Mesenchymal stem cell (in vitro differentiated cells and primary cell): ENCODE measurements at regions not wholly inside any gene's neighbourhood (a gene's known extent, or its start where the extent isn't known, plus 50 kb on each side); places are given as distances from the start of the nearest gene placed in this dataset.

Source experiments
- DNase-seq: peaks from one replicate; pipeline ENCODE4 v3.0.0-alpha.2; 2013
- H2AFZ ChIP-seq: one replicate; pipeline ENCODE4 v1.6.1; 2013; ENCODE audit warnings: low read depth, mild to moderate bottlenecking, control low read depth, inconsistent platforms, low read length, moderate library complexity
- H2AK5ac ChIP-seq: 2 replicates; pipeline ENCODE4 v1.6.1; 2013; ENCODE audit warnings: low read length, moderate library complexity, mild to moderate bottlenecking, inconsistent platforms; ENCODE audit not compliant: severe bottlenecking
- H2BK120ac ChIP-seq: one replicate; pipeline ENCODE4 v1.6.1; 2013; ENCODE audit warnings: low read depth, mild to moderate bottlenecking, inconsistent platforms, low read length, moderate library complexity
- H2BK12ac ChIP-seq, 2 experiments: one replicate each; pipeline ENCODE4 v1.6.1; 2013; ENCODE audit warnings: inconsistent platforms in 2 of 2, low read length in 2 of 2, mild to moderate bottlenecking in 2 of 2, moderate library complexity in 2 of 2, control low read depth in 1 of 2
- H2BK15ac ChIP-seq: one replicate; pipeline ENCODE4 v1.6.1; 2013; ENCODE audit warnings: mild to moderate bottlenecking, low read depth, inconsistent platforms; ENCODE audit not compliant: poor library complexity, severe bottlenecking
- H2BK5ac ChIP-seq: 2 replicates; pipeline ENCODE4 v1.6.1; 2013; ENCODE audit warnings: low read depth, mild to moderate bottlenecking, low read length, control low read depth, inconsistent platforms; ENCODE audit not compliant: poor library complexity, severe bottlenecking
- H3K14ac ChIP-seq, 2 experiments: one replicate each; pipeline ENCODE4 v1.6.1; 2013; ENCODE audit warnings: inconsistent platforms in 2 of 2, low read length in 2 of 2, control low read depth in 1 of 2, mild to moderate bottlenecking in 1 of 2, moderate library complexity in 1 of 2
- H3K18ac ChIP-seq, 2 experiments: one replicate each; pipeline ENCODE4 v1.6.1; 2013; ENCODE audit warnings: inconsistent platforms in 2 of 2, low read length in 2 of 2, control low read depth in 1 of 2, low read depth in 1 of 2, mild to moderate bottlenecking in 1 of 2
- H3K23ac ChIP-seq, 2 experiments: one replicate each; pipeline ENCODE4 v1.6.1; 2013; ENCODE audit warnings: inconsistent platforms in 2 of 2, low read length in 2 of 2, mild to moderate bottlenecking in 2 of 2, moderate library complexity in 2 of 2, control low read depth in 1 of 2
- H3K27ac ChIP-seq: 2 replicates; pipeline ENCODE4 v1.5.1; 2013; ENCODE audit warnings: mild to moderate bottlenecking, moderate library complexity, low read length, control low read depth, inconsistent platforms; ENCODE audit not compliant: poor library complexity, severe bottlenecking
- H3K27me3 ChIP-seq, 2 experiments: 2 replicates each; pipeline versions ENCODE4 v1.6.1 to v1.7.0; 2013; ENCODE audit warnings: low read length in 2 of 2, mild to moderate bottlenecking in 2 of 2, moderate library complexity in 2 of 2, control low read depth in 1 of 2, inconsistent platforms in 1 of 2; ENCODE audit not compliant: control insufficient read depth in 1 of 2, insufficient read depth in 1 of 2
- H3K36me3 ChIP-seq, 2 experiments: 2 replicates each; pipeline versions ENCODE4 v1.6.1 to v1.7.0; 2013; ENCODE audit warnings: low read length in 2 of 2, control low read depth in 1 of 2, inconsistent platforms in 1 of 2, low read depth in 1 of 2, mild to moderate bottlenecking in 1 of 2; ENCODE audit not compliant: insufficient read depth in 2 of 2, control insufficient read depth in 1 of 2
- H3K4ac ChIP-seq, 2 experiments: one replicate each; pipeline ENCODE4 v1.6.1; 2013; ENCODE audit warnings: inconsistent platforms in 2 of 2, low read length in 2 of 2, mild to moderate bottlenecking in 2 of 2, moderate library complexity in 2 of 2, control low read depth in 1 of 2, low read depth in 1 of 2
- H3K4me1 ChIP-seq: 2 replicates; pipeline ENCODE4 v1.6.1; 2013; ENCODE audit warnings: low read depth, low read length, control low read depth; ENCODE audit not compliant: control insufficient read depth, insufficient read depth
- H3K4me2 ChIP-seq: 2 replicates; pipeline ENCODE4 v1.6.1; 2013; ENCODE audit warnings: low read length, mild to moderate bottlenecking, inconsistent platforms; ENCODE audit not compliant: poor library complexity, severe bottlenecking
- H3K4me3 ChIP-seq, 2 experiments: 2 replicates each; pipeline versions ENCODE4 v1.5.1 to v1.7.0; 2013; ENCODE audit warnings: low read length in 2 of 2, mild to moderate bottlenecking in 2 of 2, control low read depth in 1 of 2, low read depth in 1 of 2; ENCODE audit not compliant: insufficient read depth in 1 of 2
- H3K79me1 ChIP-seq: replicated peaks from 2 replicates; pipeline ENCODE4 v1.6.1; 2013; ENCODE audit warnings: mild to moderate bottlenecking, control low read depth, low read length, inconsistent platforms; ENCODE audit not compliant: poor library complexity, severe bottlenecking
- H3K9ac ChIP-seq: 2 replicates; pipeline ENCODE4 v1.7.0; 2013; ENCODE audit warnings: mild to moderate bottlenecking, low read length, moderate library complexity
- H3K9me3 ChIP-seq: 2 replicates; pipeline ENCODE4 v1.7.0; 2013; ENCODE audit warnings: mild to moderate bottlenecking, low read length; ENCODE audit not compliant: control insufficient read depth
- H4K8ac ChIP-seq: one replicate; pipeline ENCODE4 v1.6.1; 2013; ENCODE audit warnings: inconsistent platforms, mild to moderate bottlenecking, low read length, moderate library complexity
- H4K91ac ChIP-seq: one replicate; pipeline ENCODE4 v1.6.1; 2013; ENCODE audit warnings: mild to moderate bottlenecking, low read length, inconsistent platforms
- WGBS: methylation state at CpG from one replicate; pipeline ENCODE4 v1.1.7; 2013; ENCODE audit warnings: mixed read lengths; 5-methylcytosine and 5-hydroxymethylcytosine counted together

DNA sequence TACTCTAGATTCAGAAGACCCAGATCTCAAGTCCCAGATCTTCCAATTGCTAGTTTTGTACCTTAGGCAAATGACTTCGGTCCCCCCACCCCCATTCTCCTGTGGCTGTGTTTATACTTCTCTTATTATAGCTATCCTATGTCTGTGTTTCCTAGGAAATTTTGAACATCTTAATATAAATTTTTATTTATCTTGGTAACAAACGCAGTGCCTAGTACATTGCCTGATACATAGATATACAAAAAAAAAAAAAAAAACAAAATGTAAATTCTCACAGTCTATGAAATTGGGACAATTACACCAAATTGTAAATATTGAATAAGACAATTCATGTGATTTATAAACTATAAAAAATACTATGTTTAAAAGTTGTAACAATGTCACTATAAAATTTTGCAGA, 84.1 kb upstream of the SLC44A3 start:
- Histone ChIP-seq H3K79me1 (no peaks in the 10 kb centered on the region), H2BK12ac (no peak overlapping the region), H2BK120ac (no peak overlapping the region), H3K4me3 (no peak overlapping the region), H3K36me3 (peaks cover 0 to 3% of the 10 kb centered on the region in 2 experiments), H3K27me3 (peaks cover 0 to 3% of the 10 kb centered on the region in 2 experiments), H4K8ac (no peak overlapping the region), H3K9me3 (no peaks in the 10 kb centered on the region), H3K4me2 (no peak overlapping the region), H4K91ac (no peak overlapping the region), H3K27ac (no peak overlapping the region), H3K9ac (no peak overlapping the region), H2BK15ac (no peak overlapping the region), H3K4me1 (peaks cover 5% of the 10 kb centered on the region), H3K4ac (no peak overlapping the region), H3K18ac (no peak overlapping the region), H3K23ac (no peak overlapping the region), H2AFZ (no peak overlapping the region), H2AK5ac (no peak overlapping the region), H3K14ac (no peak overlapping the region), H2BK5ac (no peak overlapping the region)
- no peak for DNase-seq
- no CpG with 5 or more reads among the region's 2 CpGs for WGBS

DNA sequence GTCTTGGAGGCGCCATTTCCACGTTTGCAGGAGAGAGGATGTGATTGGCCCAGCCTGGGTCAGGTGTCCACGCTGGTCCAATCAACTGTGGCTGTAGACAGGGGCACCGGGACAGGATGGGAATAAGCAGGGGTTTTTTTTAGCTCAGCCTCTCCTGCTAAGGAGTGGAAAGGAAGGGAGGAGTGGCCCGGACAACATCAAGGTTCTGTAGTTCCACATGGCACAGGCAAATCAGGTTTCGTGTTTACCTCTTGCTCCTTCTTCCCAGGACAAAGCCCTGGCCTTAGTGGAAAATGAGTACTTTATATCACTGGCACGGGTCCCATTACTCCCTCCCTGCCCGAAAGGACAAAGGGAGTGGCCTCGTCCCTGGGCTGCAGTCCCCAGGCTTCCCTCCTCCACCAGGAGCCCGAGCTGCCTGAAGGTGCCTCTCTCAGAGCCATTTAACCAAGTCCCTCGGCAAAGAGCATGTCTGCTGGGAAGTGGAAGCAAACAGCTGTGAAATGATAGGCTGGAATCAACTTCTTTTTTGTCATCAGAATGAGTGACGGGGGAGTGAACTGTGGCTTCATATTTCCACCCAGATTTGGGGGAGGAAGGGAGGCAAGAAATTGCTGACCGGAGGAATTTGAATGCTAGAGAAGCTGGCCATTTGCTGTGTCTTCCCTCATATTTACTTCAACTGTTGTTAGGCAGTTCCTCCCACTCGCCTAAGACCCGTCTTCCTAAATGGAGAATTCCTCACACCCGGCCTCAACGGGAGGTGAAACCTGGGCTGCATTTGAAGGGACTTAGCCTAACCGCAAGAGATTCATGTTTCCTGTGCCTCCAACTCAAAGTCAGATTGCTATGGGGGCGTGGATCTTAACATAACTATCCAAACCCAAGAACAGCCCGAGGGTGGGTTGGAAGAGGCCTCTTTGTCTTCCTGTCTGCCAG, 84.9 kb upstream of the SLC44A3 start:
- peak overlapping the region in 1 of 2 experiments; percentile 3 for H3K4me3 ChIP-seq
- H4K8ac ChIP-seq = peak overlapping the region; percentile 95
- peak overlapping the region; percentile 27 for H3K27ac ChIP-seq
- no peak overlapping the region for H2BK5ac ChIP-seq
- peak overlapping the region; percentile 80 for H2AFZ ChIP-seq
- H2AK5ac ChIP-seq = peak overlapping the region; percentile 31
- peak overlapping the region; percentile 95 for H4K91ac ChIP-seq
- 76% methylated on average over 20 of the region's 20 CpGs for WGBS
- peak overlapping the region; percentile 88 to 92 for H3K18ac ChIP-seq
- DNase-seq = peak; percentile 86
- H3K9me3 ChIP-seq = no peaks in the 10 kb centered on the region
- H2BK12ac ChIP-seq = peak overlapping the region; percentile 29 to 96
- peaks cover 0 to 3% of the 10 kb centered on the region in 2 experiments for H3K27me3 ChIP-seq
- peak overlapping the region; percentile 52 for H3K9ac ChIP-seq
- H3K4ac ChIP-seq = peak overlapping the region; percentile 57 to 75
- H3K4me2 ChIP-seq = no peak overlapping the region
- peaks cover 0 to 3% of the 10 kb centered on the region in 2 experiments for H3K36me3 ChIP-seq
- H2BK15ac ChIP-seq = peak overlapping the region; percentile 96
- H2BK120ac ChIP-seq = peak overlapping the region; percentile 91
- no peaks in the 10 kb centered on the region for H3K79me1 ChIP-seq
- no peak overlapping the region for H3K23ac ChIP-seq
- peaks cover 5% of the 10 kb centered on the region for H3K4me1 ChIP-seq
- peak overlapping the region in 1 of 2 experiments; percentile 64 for H3K14ac ChIP-seq

DNA sequence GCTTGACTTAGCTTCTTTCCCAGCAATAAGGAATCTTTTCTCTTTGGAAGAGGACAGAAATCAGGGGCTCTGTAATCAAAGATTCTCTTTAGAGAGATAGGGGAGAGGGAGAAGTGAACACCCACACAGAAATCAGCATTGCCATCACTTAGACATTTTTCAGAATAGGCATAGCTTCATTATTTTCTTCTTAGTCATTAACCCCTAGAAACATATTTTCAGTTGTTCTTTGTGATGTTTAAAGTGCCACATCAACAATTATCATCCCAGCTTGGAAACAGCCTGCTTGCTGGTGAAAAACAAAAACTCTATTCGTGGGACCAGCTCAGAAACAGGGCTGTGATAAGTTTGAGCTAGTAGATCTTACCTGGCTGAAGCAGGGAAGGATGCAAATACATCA, 88.3 kb upstream of the SLC44A3 start:
- Histone ChIP-seq H3K79me1 (no peaks in the 10 kb centered on the region), H3K9ac (no peak overlapping the region), H3K4me1 (peaks cover 10% of the 10 kb centered on the region), H3K27ac (no peak overlapping the region), H2BK5ac (no peak overlapping the region), H2AFZ (no peak overlapping the region), H2BK12ac (peak overlapping the region in 1 of 2 experiments; percentile 29), H4K91ac (no peak overlapping the region), H3K36me3 (peaks cover 0 to 3% of the 10 kb centered on the region in 2 experiments), H3K4ac (peak overlapping the region in 1 of 2 experiments; percentile 91), H3K4me2 (no peak overlapping the region), H3K18ac (peak overlapping the region; percentile 30 to 38), H3K4me3 (no peak overlapping the region), H3K27me3 (peaks cover 0 to 3% of the 10 kb centered on the region in 2 experiments), H2BK120ac (no peak overlapping the region), H3K23ac (no peak overlapping the region), H4K8ac (no peak overlapping the region), H3K14ac (no peak overlapping the region), H3K9me3 (no peaks in the 10 kb centered on the region), H2BK15ac (no peak overlapping the region), H2AK5ac (no peak overlapping the region)
- DNase-seq = no peak
- 55% methylated on average over 1 of the region's 1 CpG for WGBS

DNA sequence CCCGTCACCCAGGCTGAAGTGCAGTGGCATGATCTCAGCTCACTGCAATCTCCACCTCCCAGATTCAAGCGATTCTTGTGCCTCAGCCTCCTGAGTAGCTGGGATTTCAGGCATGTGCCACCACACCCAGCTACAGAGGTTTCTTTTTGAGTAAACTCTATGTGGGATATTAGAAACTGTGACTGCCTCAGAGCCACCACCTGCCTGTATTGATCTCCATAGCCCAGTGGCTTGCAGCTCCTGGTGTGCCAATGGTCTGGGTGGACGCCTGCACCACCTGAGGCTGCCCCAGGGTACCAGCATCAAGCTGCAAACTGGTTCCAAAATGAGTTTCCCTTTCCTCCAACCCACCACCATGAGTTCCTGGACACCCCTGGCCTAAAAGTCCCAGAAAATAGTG, 89.7 kb upstream of the SLC44A3 start:
- H3K36me3 ChIP-seq = peaks cover 0 to 3% of the 10 kb centered on the region in 2 experiments
- no peak overlapping the region for H2BK15ac ChIP-seq
- 25% methylated on average over 2 of the region's 3 CpGs for WGBS
- H2BK12ac ChIP-seq = peak overlapping the region; percentile 87 to 95
- H2AK5ac ChIP-seq = no peak overlapping the region
- no peak overlapping the region for H2BK120ac ChIP-seq
- no peak for DNase-seq
- peaks cover 15% of the 10 kb centered on the region for H3K4me1 ChIP-seq
- H3K9ac ChIP-seq = no peak overlapping the region
- peak overlapping the region; percentile 4 for H4K8ac ChIP-seq
- no peak overlapping the region for H2BK5ac ChIP-seq
- peak overlapping the region; percentile 96 for H4K91ac ChIP-seq
- peaks cover 0 to 3% of the 10 kb centered on the region in 2 experiments for H3K27me3 ChIP-seq
- H3K18ac ChIP-seq = peak overlapping the region; percentile 86 to 88
- H3K4me2 ChIP-seq = no peak overlapping the region
- no peak overlapping the region for H3K4me3 ChIP-seq
- no peak overlapping the region for H3K27ac ChIP-seq
- no peaks in the 10 kb centered on the region for H3K9me3 ChIP-seq
- no peak overlapping the region for H2AFZ ChIP-seq
- peak overlapping the region; percentile 36 to 65 for H3K4ac ChIP-seq
- H3K14ac ChIP-seq = no peak overlapping the region
- H3K23ac ChIP-seq = peak overlapping the region in 1 of 2 experiments; percentile 32
- H3K79me1 ChIP-seq = no peaks in the 10 kb centered on the region
